ENCODE measurements at regions not wholly inside any gene's neighbourhood (a gene's known extent, or its start where the extent isn't known, plus 50 kb on each side); places are given as distances from the start of the nearest gene placed in this dataset.
A peak's percentile ranks its signal among the peaks of the same experiment; 100 is the strongest.

- Histone ChIP-seq H3K27me3 (no peaks in the 10 kb centered on the region), H3K4me1 (replicated peaks in 1 of 2) (no peaks in the 10 kb centered on the region), H3K27ac (no peak overlapping the region), H3K36me3 (replicated peaks in 1 of 2) (no peaks in the 10 kb centered on the region), H3K9me3 (replicated peaks in 1 of 3) (no peaks in the 10 kb centered on the region), H3K4me3 (no peak overlapping the region)
- intact Hi-C loops (cut with DNase I): no loop called here
- no peak for TF ChIP-seq CTCF (IDR thresholded peaks at IDR 0.05)
- TF ChIP-seq POLR2A (IDR thresholded peaks at IDR 0.05): no peak
- peak in 1 of 7 donors; percentile 65 for DNase-seq
- 52 to 70% (median 60%) methylated on average over 4 of the region's 4 CpGs for WGBS, 4 donors
Measured at GRCh38 chr5:6115852-6116251, 262.5 kb downstream of the MED10 start.

- Histone ChIP-seq H3K9me3 (replicated peaks in 1 of 3) (no peaks in the 10 kb centered on the region), H3K36me3 (replicated peaks in 1 of 2) (no peaks in the 10 kb centered on the region), H3K27me3 (no peaks in the 10 kb centered on the region), H3K4me3 (no peak overlapping the region), H3K4me1 (replicated peaks in 1 of 2) (no peaks in the 10 kb centered on the region), H3K27ac (no peak overlapping the region)
- no peak for DNase-seq
- intact Hi-C loops (cut with DNase I): no loop called here
- no peak for TF ChIP-seq CTCF (IDR thresholded peaks at IDR 0.05)
- TF ChIP-seq POLR2A (IDR thresholded peaks at IDR 0.05): no peak
Measured at GRCh38 chr5:6112538-6112937, 265.8 kb downstream of the MED10 start.

DNA sequence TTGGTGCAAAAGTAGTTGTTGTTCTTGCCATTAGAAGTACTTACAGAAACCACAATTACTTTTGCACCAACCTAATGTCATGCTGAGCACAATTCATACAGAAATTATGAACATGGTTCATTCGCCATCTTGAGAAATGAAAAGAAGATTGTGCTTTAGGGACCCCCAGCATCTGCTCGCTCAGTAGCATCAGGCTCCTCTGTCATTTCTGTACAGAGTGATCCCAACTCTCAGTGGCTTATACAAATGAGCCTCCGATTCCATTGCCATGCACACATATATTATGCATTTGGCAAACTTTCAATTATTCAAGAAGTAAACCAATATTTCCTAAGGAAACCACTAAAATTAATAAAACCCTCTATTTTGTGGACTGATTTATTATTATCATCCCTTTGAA lies 266.2 kb downstream of the MED10 start:
- no peaks in the 10 kb centered on the region for H3K27me3 ChIP-seq
- no peak overlapping the region for H3K4me3 ChIP-seq
- no peaks in the 10 kb centered on the region for H3K4me1 ChIP-seq (replicated peaks in 1 of 2)
- no peaks in the 10 kb centered on the region for H3K36me3 ChIP-seq (replicated peaks in 1 of 2)
- no peak for TF ChIP-seq CTCF (IDR thresholded peaks at IDR 0.05)
- no peak for TF ChIP-seq POLR2A (IDR thresholded peaks at IDR 0.05)
- H3K27ac ChIP-seq: no peak overlapping the region
- intact Hi-C loops (cut with DNase I): no loop called here
- 71 to 86% (median 81%) methylated on average over 3 of the region's 3 CpGs for WGBS, 4 donors
- no peak for DNase-seq
- no peaks in the 10 kb centered on the region for H3K9me3 ChIP-seq (replicated peaks in 1 of 3)

GRCh38 chr5:6111131-6111530 lies 267.2 kb downstream of the MED10 start:
- intact Hi-C loops (cut with DNase I): no loop called here
- WGBS, 4 donors: 83 to 96% (median 85%) methylated on average over 5 to 6 of the region's 6 CpGs
- H3K27ac ChIP-seq: no peak overlapping the region
- H3K4me1 ChIP-seq (replicated peaks in 1 of 2): no peaks in the 10 kb centered on the region
- no peak for DNase-seq
- TF ChIP-seq CTCF (IDR thresholded peaks at IDR 0.05): no peak
- no peak for TF ChIP-seq POLR2A (IDR thresholded peaks at IDR 0.05)
- H3K27me3 ChIP-seq: no peaks in the 10 kb centered on the region
- H3K4me3 ChIP-seq: no peak overlapping the region
- no peaks in the 10 kb centered on the region for H3K9me3 ChIP-seq (replicated peaks in 1 of 3)
- no peaks in the 10 kb centered on the region for H3K36me3 ChIP-seq (replicated peaks in 1 of 2)

All from adrenal gland (tissue), 9 donors.